ENCODE measurements at regions not wholly inside any gene's neighbourhood (a gene's known extent, or its start where the extent isn't known, plus 50 kb on each side); places are given as distances from the start of the nearest gene placed in this dataset.

- intact Hi-C loops (cut with micrococcal nuclease) = no loop called here
- Mint-ChIP-seq H3K27ac (no peak overlapping the region), H3K4me1 (no peaks in the 10 kb centered on the region), H3K9me3 (no peaks in the 10 kb centered on the region), H3K36me3 (ENCODE audit: low read depth) (no peaks in the 10 kb centered on the region), H3K27me3 (no peaks in the 10 kb centered on the region), H3K4me3 (no peak overlapping the region)
- DNase-seq = no peak
- no peak for ATAC-seq (ENCODE audit: low read depth)
- POLR2A ChIA-PET = no interaction called here
- no peak for TF ChIP-seq CTCF (IDR thresholded peaks at IDR 0.05)
- CTCF ChIA-PET = no interaction called here
These were observed 1934.2 kb upstream of the IGFBP7 start for GRCh38 chr4:59044286-59044900.

DNA sequence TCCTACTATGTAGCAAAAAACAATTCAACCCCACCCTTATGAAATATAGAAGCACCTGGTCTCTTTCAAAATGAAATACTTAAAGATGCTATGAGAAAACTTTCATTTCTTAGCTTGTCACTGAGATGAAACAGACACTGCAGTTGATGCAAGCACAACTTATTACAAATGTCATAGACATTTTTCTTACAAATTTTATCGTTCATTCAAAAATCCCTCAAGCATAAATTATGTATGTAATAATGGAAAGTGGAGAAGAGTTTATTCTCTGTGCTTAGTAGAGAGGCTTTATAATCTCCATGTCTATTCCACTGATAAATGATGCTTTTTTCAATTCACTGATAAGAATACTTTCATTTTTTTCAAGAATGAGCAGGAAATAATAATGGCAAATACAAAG lies 1943.9 kb upstream of the IGFBP7 start:
- ChIA-PET CTCF (no interaction called here), POLR2A (no interaction called here)
- DNase-seq = no peak
- H3K36me3 Mint-ChIP-seq (ENCODE audit: low read depth) = no peaks in the 10 kb centered on the region
- ATAC-seq (ENCODE audit: low read depth) = no peak
- intact Hi-C loops (cut with micrococcal nuclease) = no loop called here
- no peak overlapping the region for H3K27ac Mint-ChIP-seq
- no peaks in the 10 kb centered on the region for H3K4me1 Mint-ChIP-seq
- no peaks in the 10 kb centered on the region for H3K9me3 Mint-ChIP-seq
- no peak for TF ChIP-seq CTCF (IDR thresholded peaks at IDR 0.05)
- no peaks in the 10 kb centered on the region for H3K27me3 Mint-ChIP-seq
- H3K4me3 Mint-ChIP-seq = no peak overlapping the region

GRCh38 chr4:59057804-59058203 lies 1947.6 kb upstream of the IGFBP7 start:
- DNase-seq (no peak), ATAC-seq (ENCODE audit: low read depth) (no peak)
- Mint-ChIP-seq H3K9me3 (no peaks in the 10 kb centered on the region), H3K27me3 (no peaks in the 10 kb centered on the region), H3K4me3 (no peak overlapping the region), H3K36me3 (ENCODE audit: low read depth) (no peaks in the 10 kb centered on the region), H3K27ac (no peak overlapping the region), H3K4me1 (no peaks in the 10 kb centered on the region)
- ChIA-PET POLR2A (no interaction called here), CTCF (no interaction called here)
- intact Hi-C loops (cut with micrococcal nuclease) = no loop called here
- no peak for TF ChIP-seq CTCF (IDR thresholded peaks at IDR 0.05)

GRCh38 chr4:59058543-59058942 lies 1948.4 kb upstream of the IGFBP7 start:
- POLR2A ChIA-PET = no interaction called here
- no peaks in the 10 kb centered on the region for H3K27me3 Mint-ChIP-seq

More at GRCh38 chr4:59058543-59058942, 1948.4 kb upstream of the IGFBP7 start:
- intact Hi-C loops (cut with micrococcal nuclease) = no loop called here
- no peak overlapping the region for H3K4me3 Mint-ChIP-seq
- H3K36me3 Mint-ChIP-seq (ENCODE audit: low read depth) = no peaks in the 10 kb centered on the region
- TF ChIP-seq CTCF (IDR thresholded peaks at IDR 0.05) = no peak
- CTCF ChIA-PET = no interaction called here
- ATAC-seq (ENCODE audit: low read depth) (no peak), DNase-seq (no peak)
- H3K9me3 Mint-ChIP-seq = no peaks in the 10 kb centered on the region
- H3K27ac Mint-ChIP-seq = no peak overlapping the region
- no peaks in the 10 kb centered on the region for H3K4me1 Mint-ChIP-seq
